ENCODE measurements at regions not wholly inside any gene's neighbourhood (a gene's known extent, or its start where the extent isn't known, plus 50 kb on each side); places are given as distances from the start of the nearest gene placed in this dataset.

DNA sequence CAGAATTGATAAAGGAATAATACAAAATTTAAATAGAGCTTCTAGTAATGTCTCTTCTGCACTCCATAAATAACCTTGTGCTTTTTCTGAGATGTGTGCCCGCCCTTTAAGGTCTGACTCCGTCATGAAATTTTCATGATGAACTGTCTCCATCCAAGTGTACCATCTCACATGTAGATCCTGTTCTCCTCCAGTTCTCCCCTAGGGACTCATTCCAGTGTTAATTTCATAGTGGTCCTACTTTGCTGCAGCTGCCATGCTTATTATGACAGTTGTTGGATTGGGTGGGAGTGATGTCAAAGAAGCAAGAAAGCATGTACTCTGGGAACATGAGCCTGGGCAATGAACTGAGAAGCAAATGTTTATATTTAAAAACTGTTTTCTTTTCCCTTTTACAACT lies 442.5 kb upstream of the PDE3A start:
- TF ChIP-seq EZH2 (IDR thresholded peaks at IDR 0.05) (no peak), POLR2AphosphoS5 (IDR thresholded peaks at IDR 0.05; ENCODE audit: borderline replicate concordance, low read depth, low read length) (no peak)
